ENCODE measurements at regions not wholly inside any gene's neighbourhood (a gene's known extent, or its start where the extent isn't known, plus 50 kb on each side); places are given as distances from the start of the nearest gene placed in this dataset.

- H3K27me3 ChIP-seq (ENCODE audit: insufficient read depth, low read length): no peaks in the 10 kb centered on the region
- no peak overlapping the region for H2BK12ac ChIP-seq (ENCODE audit: low read length)
- no peak overlapping the region for H3K14ac ChIP-seq (ENCODE audit: low read length)
- H3K27ac ChIP-seq (ENCODE audit: low read depth, low read length): no peak overlapping the region
- no peak overlapping the region for H4K12ac ChIP-seq (ENCODE audit: low read depth, low read length)
- no peak overlapping the region for H4K91ac ChIP-seq (ENCODE audit: low read depth, low read length)
- no peak overlapping the region for H2AK5ac ChIP-seq (ENCODE audit: low read length)
- peaks cover 0 to 2% of the 10 kb centered on the region in 2 experiments for H3K4me1 ChIP-seq (ENCODE audit: control insufficient read depth in 1 of 2, insufficient read depth in 2 of 2, low read length in 2 of 2)
- no peak for DNase-seq
- H3K4me3 ChIP-seq (ENCODE audit: low read depth, low read length): no peak overlapping the region
- H2BK5ac ChIP-seq (ENCODE audit: low read depth, low read length, poor library complexity): no peak overlapping the region
- no peak overlapping the region for H2BK120ac ChIP-seq (ENCODE audit: insufficient read depth, low read length, poor library complexity)
- H3K9me3 ChIP-seq (ENCODE audit: insufficient read depth, low read depth, low read length): no peaks in the 10 kb centered on the region
- no CpG with 5 or more reads among the region's 7 CpGs for WGBS (ENCODE audit: extremely low coverage, insufficient coverage, insufficient read length)
- no peak overlapping the region for H3K4ac ChIP-seq (ENCODE audit: low read depth, low read length)
- no peak overlapping the region for H3K9ac ChIP-seq (ENCODE audit: low read length)
- H3K36me3 ChIP-seq (ENCODE audit: control insufficient read depth in 1 of 2, insufficient read depth in 2 of 2, low read length in 2 of 2): no peaks in the 10 kb centered on the region
- no peaks in the 10 kb centered on the region for H3K79me1 ChIP-seq (ENCODE audit: low read length)
- H3K79me2 ChIP-seq (ENCODE audit: control insufficient read depth, insufficient read depth, low read length, poor library complexity): no peaks in the 10 kb centered on the region
- H4K8ac ChIP-seq (ENCODE audit: low read depth, low read length): no peak overlapping the region
- no peak overlapping the region for H3K4me2 ChIP-seq (ENCODE audit: low read length)
- H3K18ac ChIP-seq (ENCODE audit: low read length): no peak overlapping the region
- H3K23ac ChIP-seq (ENCODE audit: low read length): no peak overlapping the region
- H2AFZ ChIP-seq (ENCODE audit: insufficient read depth, low read length, poor library complexity): no peak overlapping the region
Observed at GRCh38 chr2:49837561-49838293, 683.4 kb upstream of the FSHR start.

GRCh38 chr2:49836017-49836416 lies 681.7 kb upstream of the FSHR start:
- Histone ChIP-seq H2AK5ac (ENCODE audit: low read length) (no peak overlapping the region), H2BK5ac (ENCODE audit: low read depth, low read length, poor library complexity) (no peak overlapping the region), H3K27ac (ENCODE audit: low read depth, low read length) (no peak overlapping the region), H4K8ac (ENCODE audit: low read depth, low read length) (no peak overlapping the region), H3K4ac (ENCODE audit: low read depth, low read length) (no peak overlapping the region), H3K4me2 (ENCODE audit: low read length) (no peak overlapping the region), H2BK12ac (ENCODE audit: low read length) (no peak overlapping the region), H3K23ac (ENCODE audit: low read length) (no peak overlapping the region), H3K9ac (ENCODE audit: low read length) (no peak overlapping the region), H3K18ac (ENCODE audit: low read length) (no peak overlapping the region), H3K9me3 (ENCODE audit: insufficient read depth, low read depth, low read length) (no peaks in the 10 kb centered on the region), H3K79me2 (ENCODE audit: control insufficient read depth, insufficient read depth, low read length, poor library complexity) (no peaks in the 10 kb centered on the region), H2AFZ (ENCODE audit: insufficient read depth, low read length, poor library complexity) (no peak overlapping the region), H4K12ac (ENCODE audit: low read depth, low read length) (no peak overlapping the region), H4K91ac (ENCODE audit: low read depth, low read length) (no peak overlapping the region), H3K4me1 (ENCODE audit: control insufficient read depth in 1 of 2, insufficient read depth in 2 of 2, low read length in 2 of 2) (peaks cover 0 to 4% of the 10 kb centered on the region in 2 experiments), H3K27me3 (ENCODE audit: insufficient read depth, low read length) (no peaks in the 10 kb centered on the region), H3K14ac (ENCODE audit: low read length) (no peak overlapping the region), H3K79me1 (ENCODE audit: low read length) (no peaks in the 10 kb centered on the region), H3K4me3 (ENCODE audit: low read depth, low read length) (no peak overlapping the region), H2BK120ac (ENCODE audit: insufficient read depth, low read length, poor library complexity) (no peak overlapping the region), H3K36me3 (ENCODE audit: control insufficient read depth in 1 of 2, insufficient read depth in 2 of 2, low read length in 2 of 2) (no peaks in the 10 kb centered on the region)
- no peak for DNase-seq
- WGBS (ENCODE audit: extremely low coverage, insufficient coverage, insufficient read length): no CpG with 5 or more reads among the region's 3 CpGs

DNA sequence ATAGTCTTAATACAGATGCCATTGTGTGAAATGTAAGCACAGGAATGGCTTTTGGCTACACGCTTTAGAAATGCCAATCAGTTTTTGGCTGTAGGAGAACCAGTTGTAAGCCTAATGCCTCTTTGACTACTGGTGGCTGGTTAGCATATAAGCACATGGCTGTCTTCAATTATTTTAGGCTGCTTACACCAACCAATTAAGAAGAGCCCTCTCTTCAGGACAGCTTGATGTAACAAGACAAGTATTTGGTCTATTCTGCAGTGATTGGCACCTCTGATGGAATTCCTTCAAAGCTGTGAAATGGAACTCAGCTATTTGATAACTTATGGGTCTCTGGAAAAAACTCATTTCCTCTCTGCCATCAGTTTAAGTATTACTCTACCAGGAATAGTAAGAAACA lies 680.1 kb upstream of the FSHR start:
- Histone ChIP-seq H4K8ac (ENCODE audit: low read depth, low read length) (no peak overlapping the region), H3K9me3 (ENCODE audit: insufficient read depth, low read depth, low read length) (no peaks in the 10 kb centered on the region), H2BK12ac (ENCODE audit: low read length) (no peak overlapping the region), H3K18ac (ENCODE audit: low read length) (no peak overlapping the region), H3K4me2 (ENCODE audit: low read length) (no peak overlapping the region), H3K4ac (ENCODE audit: low read depth, low read length) (no peak overlapping the region), H3K4me1 (ENCODE audit: control insufficient read depth in 1 of 2, insufficient read depth in 2 of 2, low read length in 2 of 2) (peaks cover 0 to 4% of the 10 kb centered on the region in 2 experiments), H3K79me1 (ENCODE audit: low read length) (no peaks in the 10 kb centered on the region), H3K23ac (ENCODE audit: low read length) (no peak overlapping the region), H3K36me3 (ENCODE audit: control insufficient read depth in 1 of 2, insufficient read depth in 2 of 2, low read length in 2 of 2) (no peaks in the 10 kb centered on the region), H3K79me2 (ENCODE audit: control insufficient read depth, insufficient read depth, low read length, poor library complexity) (no peaks in the 10 kb centered on the region), H4K91ac (ENCODE audit: low read depth, low read length) (no peak overlapping the region), H2AFZ (ENCODE audit: insufficient read depth, low read length, poor library complexity) (no peak overlapping the region), H3K14ac (ENCODE audit: low read length) (no peak overlapping the region), H2BK5ac (ENCODE audit: low read depth, low read length, poor library complexity) (no peak overlapping the region), H3K9ac (ENCODE audit: low read length) (no peak overlapping the region), H3K27ac (ENCODE audit: low read depth, low read length) (no peak overlapping the region), H2BK120ac (ENCODE audit: insufficient read depth, low read length, poor library complexity) (no peak overlapping the region), H3K27me3 (ENCODE audit: insufficient read depth, low read length) (no peaks in the 10 kb centered on the region), H4K12ac (ENCODE audit: low read depth, low read length) (no peak overlapping the region), H3K4me3 (ENCODE audit: low read depth, low read length) (no peak overlapping the region), H2AK5ac (ENCODE audit: low read length) (no peak overlapping the region)
- WGBS (ENCODE audit: extremely low coverage, insufficient coverage, insufficient read length): no CpG with 5 or more reads among the region's 1 CpG
- DNase-seq: no peak

DNA sequence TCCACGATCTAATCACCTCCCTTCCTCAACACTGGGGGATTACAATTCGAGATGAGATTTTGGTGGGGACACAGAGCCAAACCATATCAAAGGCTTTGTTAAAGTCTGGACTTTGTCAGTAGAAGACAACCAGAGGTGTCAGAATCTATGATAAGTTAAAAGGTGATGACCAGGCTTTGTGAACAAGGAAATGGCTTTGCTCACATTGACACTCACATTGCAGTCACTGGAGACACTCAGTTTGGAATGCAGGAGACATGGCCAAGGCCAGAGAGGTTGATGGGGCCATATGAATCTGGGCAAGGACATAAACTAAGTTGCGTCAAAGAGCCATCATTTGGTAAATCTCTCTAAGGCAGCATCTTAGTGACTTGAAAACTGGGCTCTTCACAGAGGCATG lies 678.2 kb upstream of the FSHR start:
- no peak overlapping the region for H2BK5ac ChIP-seq (ENCODE audit: low read depth, low read length, poor library complexity)
- WGBS (ENCODE audit: extremely low coverage, insufficient coverage, insufficient read length): no CpG with 5 or more reads among the region's 3 CpGs
- H3K79me1 ChIP-seq (ENCODE audit: low read length): no peaks in the 10 kb centered on the region
- H2AK5ac ChIP-seq (ENCODE audit: low read length): no peak overlapping the region
- no peak overlapping the region for H3K9ac ChIP-seq (ENCODE audit: low read length)
- no peaks in the 10 kb centered on the region for H3K9me3 ChIP-seq (ENCODE audit: insufficient read depth, low read depth, low read length)
- no peak overlapping the region for H3K14ac ChIP-seq (ENCODE audit: low read length)
- H4K12ac ChIP-seq (ENCODE audit: low read depth, low read length): no peak overlapping the region
- H3K27ac ChIP-seq (ENCODE audit: low read depth, low read length): no peak overlapping the region
- H3K27me3 ChIP-seq (ENCODE audit: insufficient read depth, low read length): no peaks in the 10 kb centered on the region
- H3K4me1 ChIP-seq (ENCODE audit: control insufficient read depth in 1 of 2, insufficient read depth in 2 of 2, low read length in 2 of 2): peaks cover 0 to 4% of the 10 kb centered on the region in 2 experiments
- DNase-seq: no peak
- no peak overlapping the region for H3K23ac ChIP-seq (ENCODE audit: low read length)
- no peak overlapping the region for H2BK12ac ChIP-seq (ENCODE audit: low read length)
- no peak overlapping the region for H3K4me2 ChIP-seq (ENCODE audit: low read length)
- no peak overlapping the region for H4K8ac ChIP-seq (ENCODE audit: low read depth, low read length)
- no peak overlapping the region for H4K91ac ChIP-seq (ENCODE audit: low read depth, low read length)
- H3K18ac ChIP-seq (ENCODE audit: low read length): no peak overlapping the region
- H3K4me3 ChIP-seq (ENCODE audit: low read depth, low read length): no peak overlapping the region
- H3K79me2 ChIP-seq (ENCODE audit: control insufficient read depth, insufficient read depth, low read length, poor library complexity): no peaks in the 10 kb centered on the region
- no peak overlapping the region for H2AFZ ChIP-seq (ENCODE audit: insufficient read depth, low read length, poor library complexity)
- no peaks in the 10 kb centered on the region for H3K36me3 ChIP-seq (ENCODE audit: control insufficient read depth in 1 of 2, insufficient read depth in 2 of 2, low read length in 2 of 2)
- H2BK120ac ChIP-seq (ENCODE audit: insufficient read depth, low read length, poor library complexity): no peak overlapping the region
- no peak overlapping the region for H3K4ac ChIP-seq (ENCODE audit: low read depth, low read length)

Data from trophoblast cell (in vitro differentiated cells and primary cell).